Kidney (tissue), 13 donors: ENCODE measurements at regions not wholly inside any gene's neighbourhood (a gene's known extent, or its start where the extent isn't known, plus 50 kb on each side); places are given as distances from the start of the nearest gene placed in this dataset.

Source experiments
- DNase-seq, 5 donors: peaks; one replicate each; pipeline ENCODE4 v3.0.0-alpha.2; 2013 to 2020
- FAIRE-seq: peaks from 2 replicates; lab custom pipeline; 2012; peaks lifted over from hg19 to GRCh38; lab: Jason Lieb, UNC
- H3K27ac ChIP-seq, 2 donors: one replicate each; pipeline ENCODE4 v1.7.0; 2013; ENCODE audit warnings: low read depth in 2 of 2, low read length in 2 of 2, inconsistent platforms in 1 of 2
- H3K27me3 ChIP-seq: one replicate; pipeline ENCODE4 v1.7.1; 2013; ENCODE audit warnings: low read length, inconsistent platforms; ENCODE audit not compliant: control insufficient read depth, insufficient read depth
- H3K36me3 ChIP-seq, 3 donors: one replicate each; pipeline versions ENCODE4 v1.7.0 to v1.7.1; 2013; ENCODE audit warnings: low read length in 3 of 3, control low read depth in 1 of 3, inconsistent platforms in 1 of 3; ENCODE audit not compliant: insufficient read depth in 3 of 3, control insufficient read depth in 2 of 3
- H3K4me1 ChIP-seq, 3 donors: one replicate each; pipeline versions ENCODE4 v1.7.0 to v1.7.1; 2013; ENCODE audit warnings: low read length in 3 of 3, inconsistent platforms in 1 of 3, low read depth in 1 of 3; ENCODE audit not compliant: control insufficient read depth in 2 of 3, insufficient read depth in 2 of 3
- H3K4me3 ChIP-seq, 3 donors: one replicate each; pipeline versions ENCODE4 v1.7.0 to v1.8.1; 2013; ENCODE audit warnings: low read length in 3 of 3, control low read depth in 1 of 3, inconsistent platforms in 1 of 3
- H3K9ac ChIP-seq, 3 donors: one replicate each; pipeline versions ENCODE4 v1.7.0 to v1.7.1; 2013; ENCODE audit warnings: low read length in 3 of 3, control low read depth in 1 of 3, inconsistent platforms in 1 of 3
- H3K9me3 ChIP-seq, 3 donors: one replicate each; pipeline versions ENCODE4 v1.7.0 to v1.7.1; 2013; ENCODE audit warnings: low read length in 3 of 3, control low read depth in 1 of 3, inconsistent platforms in 1 of 3; ENCODE audit not compliant: control insufficient read depth in 2 of 3, insufficient read depth in 1 of 3
- intact Hi-C: fragments of 100-400 bp; cut with DNase I; formaldehyde crosslinking; loops from one replicate; pipeline ENCODE4 v1.11.1; 2022
- TF ChIP-seq, protein P1 (sequence below): IDR thresholded peaks from 3 replicates; pipeline ENCODE4 v1.5.1; 2012; ENCODE audit warnings: mild to moderate bottlenecking, moderate library complexity, borderline replicate concordance; ENCODE audit not compliant: insufficient read depth; ENCODE audit errors: extremely low read depth
- donor health status: control.
- donor health status: control.
- donor health status: control.
- donor health status: control.
- donor health status: control.
- donor health status: DM: yes; HTN: yes; CAD: no.
- donor health status: Normal renal cell carcinoma (clear cell type).

DNA sequence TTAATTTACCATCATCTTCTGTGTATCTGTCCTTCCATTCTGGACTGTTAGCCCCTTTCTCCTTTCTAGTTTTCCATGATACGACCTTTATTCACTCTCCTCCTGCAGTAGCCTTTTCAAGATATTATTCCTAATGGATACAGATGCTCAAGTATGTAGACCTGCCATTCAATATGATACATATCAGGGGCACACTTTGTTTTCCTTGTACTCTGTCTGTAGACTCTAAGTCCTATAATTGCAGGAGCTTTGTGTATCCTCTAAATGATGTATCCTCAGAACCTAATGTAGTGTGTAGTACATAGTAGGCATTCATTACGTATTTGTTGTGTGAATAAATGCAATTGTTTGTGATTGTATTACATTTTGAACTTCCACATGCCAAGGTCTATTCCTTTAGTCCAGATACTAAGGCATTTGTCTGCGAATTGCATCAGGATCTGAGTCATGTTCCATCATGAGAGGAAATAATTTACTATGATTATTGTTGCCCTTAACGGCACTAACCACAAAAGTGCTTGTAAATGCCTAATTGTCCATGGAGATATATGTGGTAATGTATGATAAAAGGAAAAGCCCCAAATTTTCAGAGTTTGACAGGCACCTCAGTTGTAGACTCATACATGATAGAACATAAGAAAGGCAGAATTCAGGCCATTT is 57.1 kb upstream of the IZUMO3 start:
- DNase-seq (no peak), FAIRE-seq (no peak)
- no peaks in the 10 kb centered on the region for H3K36me3 ChIP-seq
- no peaks in the 10 kb centered on the region for H3K9me3 ChIP-seq
- no peak overlapping the region for H3K4me3 ChIP-seq
- H3K9ac ChIP-seq: no peak overlapping the region
- TF ChIP-seq, protein P1, sequence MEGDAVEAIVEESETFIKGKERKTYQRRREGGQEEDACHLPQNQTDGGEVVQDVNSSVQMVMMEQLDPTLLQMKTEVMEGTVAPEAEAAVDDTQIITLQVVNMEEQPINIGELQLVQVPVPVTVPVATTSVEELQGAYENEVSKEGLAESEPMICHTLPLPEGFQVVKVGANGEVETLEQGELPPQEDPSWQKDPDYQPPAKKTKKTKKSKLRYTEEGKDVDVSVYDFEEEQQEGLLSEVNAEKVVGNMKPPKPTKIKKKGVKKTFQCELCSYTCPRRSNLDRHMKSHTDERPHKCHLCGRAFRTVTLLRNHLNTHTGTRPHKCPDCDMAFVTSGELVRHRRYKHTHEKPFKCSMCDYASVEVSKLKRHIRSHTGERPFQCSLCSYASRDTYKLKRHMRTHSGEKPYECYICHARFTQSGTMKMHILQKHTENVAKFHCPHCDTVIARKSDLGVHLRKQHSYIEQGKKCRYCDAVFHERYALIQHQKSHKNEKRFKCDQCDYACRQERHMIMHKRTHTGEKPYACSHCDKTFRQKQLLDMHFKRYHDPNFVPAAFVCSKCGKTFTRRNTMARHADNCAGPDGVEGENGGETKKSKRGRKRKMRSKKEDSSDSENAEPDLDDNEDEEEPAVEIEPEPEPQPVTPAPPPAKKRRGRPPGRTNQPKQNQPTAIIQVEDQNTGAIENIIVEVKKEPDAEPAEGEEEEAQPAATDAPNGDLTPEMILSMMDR: no peak
- no peaks in the 10 kb centered on the region for H3K27me3 ChIP-seq
- intact Hi-C loops: no loop called here
- no peaks in the 10 kb centered on the region for H3K4me1 ChIP-seq
- no peak overlapping the region for H3K27ac ChIP-seq
